ENCODE measurements at regions not wholly inside any gene's neighbourhood (a gene's known extent, or its start where the extent isn't known, plus 50 kb on each side); places are given as distances from the start of the nearest gene placed in this dataset.

DNA sequence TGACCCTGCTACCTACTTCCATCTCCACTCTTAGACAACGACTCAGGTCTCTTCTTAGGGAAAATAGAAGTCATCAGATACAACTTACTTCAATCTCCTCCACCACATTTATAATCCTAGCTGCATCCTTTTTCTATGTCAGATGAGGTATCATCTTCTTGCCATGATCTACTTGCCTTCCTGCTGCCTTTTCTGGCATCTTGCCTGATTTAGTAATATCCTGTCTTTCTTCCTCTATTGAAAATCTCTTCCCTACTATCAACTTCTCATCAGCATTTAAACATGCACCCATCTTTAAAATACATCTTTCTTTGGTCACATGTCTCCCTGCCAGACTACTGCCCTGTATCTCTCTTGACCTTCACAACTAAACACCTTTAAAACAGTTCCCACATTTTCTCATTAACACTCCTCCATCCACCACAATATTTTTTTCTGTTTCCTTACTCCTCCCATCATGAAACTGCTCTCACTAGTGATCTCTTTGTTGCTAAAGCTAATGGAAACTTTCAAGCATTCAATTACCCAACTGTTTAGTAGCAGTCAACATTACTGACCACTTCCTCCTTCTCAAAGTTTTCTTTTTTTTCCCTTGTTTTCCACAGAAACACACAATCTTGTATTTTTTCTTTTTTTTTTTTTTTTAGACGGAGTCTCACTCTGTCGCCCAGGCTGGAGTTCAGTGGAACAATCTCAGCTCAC, 100.8 kb upstream of the CXorf66 start:
- TF ChIP-seq, protein P1, sequence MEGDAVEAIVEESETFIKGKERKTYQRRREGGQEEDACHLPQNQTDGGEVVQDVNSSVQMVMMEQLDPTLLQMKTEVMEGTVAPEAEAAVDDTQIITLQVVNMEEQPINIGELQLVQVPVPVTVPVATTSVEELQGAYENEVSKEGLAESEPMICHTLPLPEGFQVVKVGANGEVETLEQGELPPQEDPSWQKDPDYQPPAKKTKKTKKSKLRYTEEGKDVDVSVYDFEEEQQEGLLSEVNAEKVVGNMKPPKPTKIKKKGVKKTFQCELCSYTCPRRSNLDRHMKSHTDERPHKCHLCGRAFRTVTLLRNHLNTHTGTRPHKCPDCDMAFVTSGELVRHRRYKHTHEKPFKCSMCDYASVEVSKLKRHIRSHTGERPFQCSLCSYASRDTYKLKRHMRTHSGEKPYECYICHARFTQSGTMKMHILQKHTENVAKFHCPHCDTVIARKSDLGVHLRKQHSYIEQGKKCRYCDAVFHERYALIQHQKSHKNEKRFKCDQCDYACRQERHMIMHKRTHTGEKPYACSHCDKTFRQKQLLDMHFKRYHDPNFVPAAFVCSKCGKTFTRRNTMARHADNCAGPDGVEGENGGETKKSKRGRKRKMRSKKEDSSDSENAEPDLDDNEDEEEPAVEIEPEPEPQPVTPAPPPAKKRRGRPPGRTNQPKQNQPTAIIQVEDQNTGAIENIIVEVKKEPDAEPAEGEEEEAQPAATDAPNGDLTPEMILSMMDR (IDR thresholded peaks at IDR 0.05; ENCODE audit: borderline replicate concordance, control extremely low read depth, extremely low read depth, insufficient read depth, missing control alignments): no peak
- no peak for DNase-seq (ENCODE audit: low spot score)
- in situ Hi-C loops (cut with MboI; ENCODE audit: low sequenced_read_pairs, unreplicated experiment): no loop called here

DNA sequence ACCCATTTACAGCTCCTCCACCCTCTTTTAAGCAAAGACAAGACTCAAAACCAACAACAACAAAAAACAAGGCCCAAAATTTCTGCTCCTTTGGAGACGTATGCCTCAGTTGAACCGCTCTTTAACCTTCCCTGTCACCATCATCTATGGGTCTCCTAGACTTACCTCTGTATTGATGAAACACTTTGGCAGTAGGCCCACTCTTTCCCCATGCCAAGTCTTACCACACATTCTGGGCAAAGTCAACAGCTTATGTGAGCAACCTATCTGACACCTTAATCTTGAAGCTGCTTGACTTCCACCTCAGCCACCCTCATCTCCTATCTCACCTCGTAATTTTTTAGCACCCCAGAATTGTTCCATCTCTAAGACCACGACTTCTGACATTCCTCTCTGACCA, 99.7 kb upstream of the CXorf66 start:
- in situ Hi-C loops (cut with MboI; ENCODE audit: low sequenced_read_pairs, unreplicated experiment): no loop called here
- no peak for DNase-seq (ENCODE audit: low spot score)
- TF ChIP-seq, protein P1 (IDR thresholded peaks at IDR 0.05; ENCODE audit: borderline replicate concordance, control extremely low read depth, extremely low read depth, insufficient read depth, missing control alignments): no peak

DNA sequence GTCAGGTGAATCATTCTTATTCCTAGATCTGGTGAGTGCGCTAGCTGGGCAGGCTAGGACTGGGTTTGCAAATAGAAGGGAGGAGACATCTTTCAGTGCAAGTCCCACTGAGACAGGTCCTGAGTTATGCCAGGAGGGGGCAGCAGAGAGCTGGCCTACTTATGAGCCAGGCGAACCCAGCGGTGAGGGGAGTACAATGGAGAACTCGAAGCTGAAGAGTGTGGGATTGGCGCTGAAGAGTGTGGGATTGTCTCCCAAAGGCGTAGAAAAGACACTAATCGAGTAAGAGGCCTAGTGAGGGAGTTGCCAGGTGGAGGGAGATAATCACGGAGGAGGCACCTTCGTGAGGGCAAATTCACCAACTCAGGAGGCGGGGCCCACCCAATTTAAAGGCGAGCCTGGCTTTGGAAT, 91.7 kb upstream of the CXorf66 start:
- peak; percentile 58 for DNase-seq (ENCODE audit: low spot score)
- in situ Hi-C loops (cut with MboI; ENCODE audit: low sequenced_read_pairs, unreplicated experiment): no loop called here
- TF ChIP-seq, protein P1 (IDR thresholded peaks at IDR 0.05; ENCODE audit: borderline replicate concordance, control extremely low read depth, extremely low read depth, insufficient read depth, missing control alignments): peak; percentile 72

DNA sequence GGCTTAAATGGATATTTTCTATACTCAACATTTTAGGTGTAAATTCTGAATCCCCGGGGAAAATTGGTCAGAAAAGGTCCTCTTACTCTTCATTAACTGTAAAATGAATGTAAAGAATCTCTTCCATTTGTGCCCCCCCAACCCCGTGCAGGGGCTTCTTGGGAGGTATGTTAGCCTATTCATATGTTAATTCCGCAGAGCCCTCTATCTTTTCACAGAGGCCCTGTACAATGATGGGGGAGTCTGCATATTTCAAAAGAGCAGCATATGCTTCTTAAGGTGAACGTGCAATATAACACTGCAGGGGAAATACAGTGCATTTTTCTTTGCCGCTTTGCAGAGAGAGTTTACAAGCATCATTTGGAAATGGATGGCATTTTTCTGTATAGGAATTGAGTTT, 88.5 kb upstream of the CXorf66 start:
- DNase-seq (ENCODE audit: low spot score): no peak
- TF ChIP-seq, protein P1 (IDR thresholded peaks at IDR 0.05; ENCODE audit: borderline replicate concordance, control extremely low read depth, extremely low read depth, insufficient read depth, missing control alignments): no peak
- in situ Hi-C loops (cut with MboI; ENCODE audit: low sequenced_read_pairs, unreplicated experiment): no loop called here

DNA sequence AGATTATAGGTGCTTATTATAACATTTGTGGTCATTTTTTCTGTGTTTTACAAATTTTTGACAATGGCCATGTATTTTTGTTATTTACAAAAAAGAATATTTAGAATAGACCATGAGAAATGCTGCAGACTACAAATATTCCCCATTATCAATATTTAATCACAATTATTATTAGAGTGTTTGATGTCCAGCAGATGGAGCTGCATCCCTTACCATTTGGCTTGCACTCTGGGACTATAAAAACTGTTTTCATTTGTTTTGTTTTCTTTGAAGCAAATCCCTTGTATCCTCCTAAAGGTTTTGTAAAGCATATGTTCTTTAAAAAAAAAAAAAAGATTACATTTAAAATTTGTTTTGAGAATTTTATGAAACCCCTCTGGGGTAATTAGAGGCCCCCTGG, 85.6 kb upstream of the CXorf66 start:
- TF ChIP-seq, protein P1 (IDR thresholded peaks at IDR 0.05; ENCODE audit: borderline replicate concordance, control extremely low read depth, extremely low read depth, insufficient read depth, missing control alignments): no peak
- in situ Hi-C loops (cut with MboI; ENCODE audit: low sequenced_read_pairs, unreplicated experiment): no loop called here
- DNase-seq (ENCODE audit: low spot score): no peak

DNA sequence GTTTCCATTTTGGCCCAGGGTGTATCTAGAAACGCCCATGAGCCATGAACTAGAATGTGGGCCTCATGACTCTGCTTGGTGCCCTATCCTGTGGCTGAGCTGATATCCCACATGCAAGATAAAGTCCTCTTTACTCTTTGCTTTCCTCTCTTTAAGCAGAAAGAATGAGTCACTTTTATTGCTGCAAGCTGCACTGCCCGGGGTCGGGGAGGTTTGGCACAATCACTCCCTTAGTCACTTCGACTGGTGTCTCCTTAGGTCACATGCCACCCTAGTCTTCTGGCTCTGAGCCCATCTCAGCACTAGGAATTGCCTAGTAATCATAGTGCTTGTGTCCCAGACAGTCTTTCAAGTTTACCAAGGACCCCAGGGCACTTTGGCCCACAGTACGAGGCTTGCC, 75.1 kb upstream of the CXorf66 start:
- DNase-seq (ENCODE audit: low spot score): no peak
- in situ Hi-C loops (cut with MboI; ENCODE audit: low sequenced_read_pairs, unreplicated experiment): no loop called here
- TF ChIP-seq, protein P1 (IDR thresholded peaks at IDR 0.05; ENCODE audit: borderline replicate concordance, control extremely low read depth, extremely low read depth, insufficient read depth, missing control alignments): no peak
